SU-DHL-6 (cell line): ENCODE measurements at regions not wholly inside any gene's neighbourhood (a gene's known extent, or its start where the extent isn't known, plus 50 kb on each side); places are given as distances from the start of the nearest gene placed in this dataset.

Source experiments
- H2AFZ ChIP-seq: fragments of 200-600 bp; sonication (generic); 2 replicates; pipeline ENCODE4 v1.6.1; 2014; ENCODE audit warnings: low read depth, mild to moderate bottlenecking, moderate library complexity, mixed read lengths, antibody characterized with exemption, low read length; ENCODE audit not compliant: severe bottlenecking
- H3F3A ChIP-seq: fragments of 200-600 bp; shearing (Covaris generic); 2 replicates; pipeline ENCODE4 v1.6.0; 2016; ENCODE audit warnings: antibody characterized with exemption, mild to moderate bottlenecking; ENCODE audit not compliant: insufficient read depth
- H3K27ac ChIP-seq: fragments of 200-600 bp; sonication (generic); 2 replicates; pipeline ENCODE4 v1.5.1; 2016; ENCODE audit warnings: low read depth, mild to moderate bottlenecking, low read length, moderate library complexity, mixed read lengths
- H3K27me3 ChIP-seq: fragments of 200-600 bp; sonication (generic), shearing (Covaris generic); 2 replicates; pipeline ENCODE4 v1.6.0; 2014; ENCODE audit warnings: mild to moderate bottlenecking, low read length
- H3K36me3 ChIP-seq: fragments of 200-600 bp; sonication (generic); 2 replicates; pipeline ENCODE4 v1.6.1; 2014; ENCODE audit warnings: mild to moderate bottlenecking, low read length, mixed read lengths
- H3K4me2 ChIP-seq: fragments of 300-600, 200-600 bp; shearing (Covaris generic), sonication (generic); 2 replicates; pipeline ENCODE4 v1.6.0; 2014; ENCODE audit warnings: low read length, low read depth, mild to moderate bottlenecking; ENCODE audit not compliant: poor library complexity, severe bottlenecking
- H3K4me3 ChIP-seq: fragments of 200-600 bp; sonication (generic); 2 replicates; pipeline ENCODE4 v1.5.1; 2014; ENCODE audit warnings: antibody characterized with exemption, low read length, mild to moderate bottlenecking, mixed read lengths; ENCODE audit not compliant: insufficient read depth, poor library complexity, severe bottlenecking
- H3K79me2 ChIP-seq: fragments of 200-600 bp; sonication (generic); 2 replicates; pipeline ENCODE4 v1.6.1; 2014; ENCODE audit warnings: mild to moderate bottlenecking, low read length, moderate library complexity; ENCODE audit not compliant: insufficient read depth
- H3K9ac ChIP-seq: fragments of 200-600 bp; sonication (generic); 2 replicates; pipeline ENCODE4 v1.7.0; 2014; ENCODE audit warnings: mild to moderate bottlenecking, low read length
- H3K9me2 ChIP-seq: fragments of 200-600 bp; sonication (generic); replicated peaks from 2 replicates; pipeline ENCODE4 v1.6.1; 2014; ENCODE audit warnings: low read length; ENCODE audit not compliant: insufficient read depth
- H3K9me3 ChIP-seq: fragments of 200-600 bp; sonication (generic); 2 replicates; pipeline ENCODE4 v1.6.1; 2014; ENCODE audit warnings: low read length, mixed read lengths; ENCODE audit not compliant: insufficient read depth
- H4K20me1 ChIP-seq: fragments of 200-600 bp; sonication (generic); 2 replicates; pipeline ENCODE4 v1.6.1; 2014; ENCODE audit warnings: low read depth, mild to moderate bottlenecking, antibody characterized with exemption, low read length, moderate library complexity, mixed read lengths
- EZH2phosphoT487 ChIP-seq: fragments of 200-600 bp; sonication (generic), shearing (Covaris generic); conservative IDR thresholded peaks from 2 replicates; pipeline ENCODE4 v1.6.1; 2018; ENCODE audit warnings: mild to moderate bottlenecking, antibody characterized with exemption, low read length, moderate library complexity, mixed read lengths
- TF ChIP-seq, protein P1 (sequence below): fragments of 200-600 bp; sonication (generic); IDR thresholded peaks from one replicate; pipeline ENCODE4 v1.5.1; 2017; ENCODE audit warnings: antibody characterized with exemption, mild to moderate bottlenecking, low read length, moderate library complexity; ENCODE audit not compliant: insufficient read depth, poor library complexity, severe bottlenecking

DNA sequence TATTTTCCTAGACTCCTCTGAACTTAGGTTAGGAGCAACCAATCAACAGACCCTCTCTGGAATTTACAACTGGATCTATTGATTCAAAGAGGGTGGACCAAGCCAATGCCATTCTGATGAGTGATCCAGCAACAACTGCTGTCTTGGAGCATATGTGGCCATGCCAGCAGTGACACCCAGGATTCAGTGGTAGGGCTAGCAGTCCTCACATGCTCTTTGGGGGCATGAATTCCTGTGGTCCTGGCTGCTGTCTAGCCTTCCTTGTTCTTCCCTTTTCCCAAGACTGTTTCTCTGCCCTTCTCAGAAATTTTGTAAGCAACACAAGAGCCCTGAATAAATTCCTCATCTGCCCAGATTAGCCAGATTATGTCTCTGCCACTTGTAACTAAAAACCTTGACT lies 61.5 kb upstream of the GATB start:
- Histone ChIP-seq H3K9ac (no peak overlapping the region), H3K27me3 (0 out of 2 replicates have a peak, but pooled peaks cover 4% of the 10 kb centered on the region), H3F3A (no peaks in the 10 kb centered on the region), H4K20me1 (no peaks in the 10 kb centered on the region), H3K4me3 (no peak overlapping the region), H3K4me2 (no peak overlapping the region), H3K79me2 (no peaks in the 10 kb centered on the region), H2AFZ (no peak overlapping the region), H3K27ac (no peak overlapping the region), H3K36me3 (no peaks in the 10 kb centered on the region), H3K9me2 (no peaks in the 10 kb centered on the region), H3K9me3 (no peaks in the 10 kb centered on the region)
- TF ChIP-seq, protein P1, sequence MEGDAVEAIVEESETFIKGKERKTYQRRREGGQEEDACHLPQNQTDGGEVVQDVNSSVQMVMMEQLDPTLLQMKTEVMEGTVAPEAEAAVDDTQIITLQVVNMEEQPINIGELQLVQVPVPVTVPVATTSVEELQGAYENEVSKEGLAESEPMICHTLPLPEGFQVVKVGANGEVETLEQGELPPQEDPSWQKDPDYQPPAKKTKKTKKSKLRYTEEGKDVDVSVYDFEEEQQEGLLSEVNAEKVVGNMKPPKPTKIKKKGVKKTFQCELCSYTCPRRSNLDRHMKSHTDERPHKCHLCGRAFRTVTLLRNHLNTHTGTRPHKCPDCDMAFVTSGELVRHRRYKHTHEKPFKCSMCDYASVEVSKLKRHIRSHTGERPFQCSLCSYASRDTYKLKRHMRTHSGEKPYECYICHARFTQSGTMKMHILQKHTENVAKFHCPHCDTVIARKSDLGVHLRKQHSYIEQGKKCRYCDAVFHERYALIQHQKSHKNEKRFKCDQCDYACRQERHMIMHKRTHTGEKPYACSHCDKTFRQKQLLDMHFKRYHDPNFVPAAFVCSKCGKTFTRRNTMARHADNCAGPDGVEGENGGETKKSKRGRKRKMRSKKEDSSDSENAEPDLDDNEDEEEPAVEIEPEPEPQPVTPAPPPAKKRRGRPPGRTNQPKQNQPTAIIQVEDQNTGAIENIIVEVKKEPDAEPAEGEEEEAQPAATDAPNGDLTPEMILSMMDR: no peak
- TF ChIP-seq EZH2phosphoT487: no peak

GRCh38 chr4:151820004-151820403 lies 59.2 kb upstream of the GATB start:
- H3F3A ChIP-seq: no peaks in the 10 kb centered on the region
- no peak overlapping the region for H3K9ac ChIP-seq
- no peaks in the 10 kb centered on the region for H3K79me2 ChIP-seq
- no peak overlapping the region for H2AFZ ChIP-seq
- no peak overlapping the region for H3K4me2 ChIP-seq
- H3K4me3 ChIP-seq: no peak overlapping the region
- no peaks in the 10 kb centered on the region for H3K9me2 ChIP-seq
- H3K36me3 ChIP-seq: no peaks in the 10 kb centered on the region
- H3K27ac ChIP-seq: no peak overlapping the region
- H3K9me3 ChIP-seq: no peaks in the 10 kb centered on the region
- 0 out of 2 replicates have a peak, but pooled peaks cover 4% of the 10 kb centered on the region for H3K27me3 ChIP-seq
- TF ChIP-seq, protein P1: no peak
- no peak for TF ChIP-seq EZH2phosphoT487
- H4K20me1 ChIP-seq: no peaks in the 10 kb centered on the region

- Histone ChIP-seq H3F3A (no peaks in the 10 kb centered on the region), H3K4me3 (no peak overlapping the region)
These were observed 50.6 kb upstream of the GATB start for GRCh38 chr4:151811403-151811802.

More at GRCh38 chr4:151811403-151811802, 50.6 kb upstream of the GATB start:
- H3K79me2 ChIP-seq: no peaks in the 10 kb centered on the region
- H3K27me3 ChIP-seq: no peaks in the 10 kb centered on the region
- H3K9me2 ChIP-seq: no peaks in the 10 kb centered on the region
- no peak overlapping the region for H2AFZ ChIP-seq
- no peak overlapping the region for H3K9ac ChIP-seq
- H3K4me2 ChIP-seq: no peak overlapping the region
- H4K20me1 ChIP-seq: no peaks in the 10 kb centered on the region
- no peak overlapping the region for H3K27ac ChIP-seq
- H3K9me3 ChIP-seq: no peaks in the 10 kb centered on the region
- no peak for TF ChIP-seq EZH2phosphoT487
- TF ChIP-seq, protein P1: no peak
- H3K36me3 ChIP-seq: no peaks in the 10 kb centered on the region
